NCI-H2029 treated with DMSO at 0.1 percent for 48 hours (cell line): ENCODE measurements at regions not wholly inside any gene's neighbourhood (a gene's known extent, or its start where the extent isn't known, plus 50 kb on each side); places are given as distances from the start of the nearest gene placed in this dataset.

Experiments
- DNase-seq: peaks from one replicate; lab custom pipeline; 2025; lab: John Stamatoyannopoulos, UW

DNA sequence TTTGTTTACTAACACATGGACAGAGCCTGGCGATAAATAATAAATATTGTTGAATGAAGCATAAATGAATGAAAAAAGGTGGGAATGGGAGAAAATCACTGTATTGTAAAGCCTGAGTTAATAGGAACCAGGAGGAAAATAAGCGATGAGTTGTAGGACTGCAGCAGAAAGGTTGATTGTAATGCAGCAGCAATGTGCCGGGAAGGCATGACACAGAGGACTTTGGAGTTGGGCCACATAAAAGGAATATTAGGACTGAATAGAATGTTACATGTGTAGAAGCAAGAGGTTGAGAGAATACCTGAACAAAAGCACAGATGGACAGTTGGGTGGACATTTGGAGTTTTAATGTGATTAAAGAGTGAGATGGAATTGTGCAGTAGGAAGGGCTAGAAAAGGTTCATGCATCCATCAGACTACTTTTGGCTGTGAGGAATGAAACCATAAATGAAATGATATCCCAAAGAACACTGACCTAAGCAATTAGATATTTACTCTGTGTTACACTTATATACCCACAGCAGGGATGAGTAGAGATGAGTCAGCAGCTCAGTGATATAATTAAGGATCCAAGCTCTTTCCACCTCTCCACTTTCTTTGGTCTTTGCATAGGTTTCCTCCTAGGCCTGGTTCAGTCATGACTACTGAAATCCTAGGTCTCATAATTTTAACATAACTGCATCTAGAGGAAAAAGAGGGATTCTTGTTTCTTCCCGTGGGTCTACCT is 55.4 kb downstream of the CCER1 start:
- DNase-seq = no peak

DNA sequence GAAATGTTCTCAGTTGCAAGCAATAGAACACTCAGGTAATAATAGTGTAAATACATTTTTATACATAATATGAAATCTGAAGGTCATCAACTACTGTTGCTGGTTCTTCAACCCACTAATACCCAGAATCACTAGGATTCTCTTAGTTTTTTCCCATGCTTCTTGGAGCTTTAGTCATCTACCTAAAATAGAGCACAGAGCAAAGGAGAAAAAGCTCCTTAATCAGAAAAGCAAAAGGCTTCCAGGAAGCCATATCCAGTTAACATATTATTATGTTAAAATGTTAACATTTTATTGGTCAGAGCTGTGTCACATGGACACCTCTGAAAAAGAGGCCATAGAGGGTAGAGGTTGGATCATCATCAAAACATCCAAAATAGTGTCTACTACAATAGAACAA is 57.0 kb downstream of the CCER1 start:
- DNase-seq = no peak

DNA sequence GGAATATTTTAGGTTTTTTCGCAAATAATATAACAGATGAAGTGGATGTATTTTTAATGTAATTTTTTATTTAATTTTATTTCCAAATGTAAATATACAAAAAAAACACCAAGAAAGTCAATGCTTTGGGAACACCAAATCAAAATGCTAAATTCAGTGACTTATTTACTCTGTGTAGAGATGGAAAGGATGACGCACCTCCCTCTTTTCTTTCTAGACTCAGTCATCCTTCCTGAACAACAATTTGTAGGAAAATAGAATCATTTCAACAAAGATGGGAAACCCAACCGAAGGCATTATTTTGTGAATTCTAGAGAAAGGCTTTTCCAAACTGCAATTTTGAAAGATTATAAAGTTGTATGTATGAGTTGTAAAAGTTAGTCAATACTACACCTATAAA is 57.7 kb downstream of the CCER1 start:
- no peak for DNase-seq

DNA sequence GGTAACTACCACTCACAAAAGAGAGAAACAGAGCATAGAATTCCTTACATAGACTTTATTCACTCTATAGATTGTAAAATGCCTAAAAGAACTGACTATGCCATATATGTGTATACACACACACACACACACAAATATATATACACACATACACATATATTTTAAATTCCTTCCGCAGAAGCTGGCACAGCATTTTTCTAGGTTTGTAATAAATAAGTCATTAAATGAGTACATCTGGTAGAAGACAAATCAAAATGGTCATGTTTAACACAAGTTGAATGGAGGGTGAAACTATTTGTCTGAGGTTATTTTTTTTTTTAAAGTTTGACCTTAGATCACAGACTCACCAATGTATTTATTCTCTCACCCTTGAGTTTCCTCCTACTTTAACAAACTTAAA is 58.2 kb downstream of the CCER1 start:
- DNase-seq = no peak

DNA sequence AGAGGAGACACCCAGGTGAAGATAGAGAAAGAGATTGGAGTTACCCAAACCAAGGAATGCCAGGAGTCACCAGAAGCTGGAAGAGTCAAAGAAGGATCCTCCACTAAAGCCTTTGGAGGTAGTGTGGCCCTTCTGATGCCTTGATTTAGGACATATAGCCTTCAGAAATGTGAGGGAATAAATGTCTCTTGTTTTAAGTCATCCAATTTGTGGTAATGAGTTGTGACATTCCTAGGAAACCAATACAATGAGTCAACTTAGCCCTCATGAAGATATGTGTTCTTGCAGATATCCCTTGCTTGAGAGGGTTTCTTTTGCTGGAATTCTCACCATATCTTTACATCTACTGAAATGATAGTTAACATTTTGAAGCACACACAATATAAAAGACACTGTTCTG is 58.8 kb downstream of the CCER1 start:
- no peak for DNase-seq

DNA sequence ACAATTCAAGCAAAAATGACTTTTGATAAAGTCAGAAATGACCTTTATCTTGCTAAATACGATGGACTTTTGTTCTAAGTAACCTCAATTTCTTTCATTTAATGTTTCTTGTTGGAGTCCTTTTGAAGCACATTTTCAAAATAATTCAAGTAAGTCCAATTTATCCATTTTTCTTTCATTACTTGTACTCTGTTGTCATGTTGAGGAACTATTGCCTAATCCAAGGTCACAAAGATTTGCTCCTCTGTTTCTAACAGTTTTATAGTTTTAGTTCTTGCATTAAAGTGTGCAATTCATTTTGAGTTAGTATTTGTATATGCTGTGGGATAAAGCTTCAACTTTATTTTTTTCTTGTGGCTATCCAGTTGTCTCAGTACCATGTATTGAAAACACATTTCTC is 66.7 kb downstream of the CCER1 start:
- DNase-seq = no peak

DNA sequence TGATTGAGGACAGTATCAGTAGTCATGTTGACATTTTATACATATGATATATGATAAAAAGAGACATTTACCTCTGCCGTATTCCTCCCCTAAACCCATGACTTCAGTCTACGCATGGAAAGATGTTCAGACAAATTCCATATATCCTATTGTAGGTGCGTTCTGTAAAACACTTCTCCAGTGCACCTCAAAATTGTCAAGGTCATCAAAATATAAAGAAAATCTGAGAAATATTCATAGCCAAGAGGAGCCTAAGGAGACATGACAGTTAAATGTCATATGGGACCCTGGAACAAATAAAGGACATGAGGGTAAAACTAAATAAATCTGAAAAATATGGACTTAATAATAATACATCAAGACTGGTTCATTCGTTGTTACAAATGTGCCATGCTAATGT is 71.5 kb downstream of the CCER1 start:
- DNase-seq = no peak

DNA sequence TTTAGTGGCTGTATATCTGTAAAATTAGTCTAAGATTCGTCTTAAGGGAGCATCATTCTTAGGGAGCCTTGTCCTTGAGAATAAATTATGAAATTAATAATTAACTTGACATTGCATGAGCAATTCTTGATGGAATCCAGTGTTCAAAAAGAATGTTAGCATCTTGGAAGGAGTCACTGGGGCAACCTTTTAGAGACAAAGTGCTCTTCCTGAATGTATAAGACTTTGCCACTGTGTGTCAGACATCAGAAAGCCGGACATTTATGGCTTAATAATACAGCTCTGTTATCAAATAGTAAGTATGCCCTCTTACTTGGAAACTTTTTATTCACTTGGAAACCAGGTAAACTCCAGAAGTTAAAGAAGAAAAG is 83.3 kb downstream of the CCER1 start:
- no peak for DNase-seq

DNA sequence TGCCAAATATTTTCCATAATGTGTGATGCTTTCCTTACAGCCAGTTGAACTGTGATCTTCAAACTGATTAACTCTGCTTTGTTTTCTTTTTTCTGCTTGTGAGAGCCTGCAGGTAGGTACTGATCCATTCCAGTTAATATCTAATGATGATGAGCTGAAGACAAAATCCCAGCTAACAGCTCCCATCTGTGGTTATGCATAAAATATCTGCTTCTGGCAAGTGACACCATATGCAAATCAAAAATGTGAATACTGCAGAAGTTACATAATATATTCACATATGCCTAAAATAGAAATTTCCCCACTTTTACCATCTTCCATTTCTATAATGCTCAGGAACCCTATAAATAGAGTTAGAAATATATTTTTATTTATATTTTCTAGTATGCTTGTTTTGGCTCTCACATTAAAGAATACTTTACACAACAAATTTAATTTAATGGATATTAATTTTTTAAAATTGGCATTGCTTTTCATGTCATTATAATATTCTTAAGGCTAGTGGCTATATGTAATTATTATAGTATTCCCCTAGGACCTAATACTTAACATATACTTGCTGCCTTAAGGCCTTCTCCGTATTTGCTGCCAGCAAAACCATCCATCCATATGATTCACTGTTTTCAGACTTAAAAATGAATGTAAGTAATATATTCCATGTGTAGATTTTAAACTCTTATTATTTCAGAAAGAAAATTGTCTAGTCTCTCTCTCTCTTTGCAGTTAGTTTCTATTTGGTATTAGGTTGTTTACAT is 83.8 kb downstream of the CCER1 start:
- DNase-seq = no peak

DNA sequence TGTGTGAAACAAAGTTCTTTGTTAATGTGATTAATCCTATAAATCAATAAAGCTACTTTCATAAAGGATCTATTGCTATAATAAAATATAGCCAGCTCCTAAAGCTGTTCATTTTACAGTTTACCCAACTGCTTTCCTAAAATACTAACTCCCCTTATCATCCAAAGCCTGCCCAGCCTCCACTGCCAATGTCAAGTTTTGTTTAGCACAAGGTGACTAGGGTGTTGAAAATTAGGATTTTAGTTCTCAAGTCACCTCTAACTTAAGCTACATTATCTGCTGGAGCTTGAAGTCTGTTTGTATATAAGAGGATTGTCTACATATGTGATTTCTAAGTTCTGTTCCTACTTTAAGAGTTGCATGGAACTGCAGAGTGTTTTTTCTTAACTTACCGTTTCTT is 86.3 kb downstream of the CCER1 start:
- DNase-seq = no peak

DNA sequence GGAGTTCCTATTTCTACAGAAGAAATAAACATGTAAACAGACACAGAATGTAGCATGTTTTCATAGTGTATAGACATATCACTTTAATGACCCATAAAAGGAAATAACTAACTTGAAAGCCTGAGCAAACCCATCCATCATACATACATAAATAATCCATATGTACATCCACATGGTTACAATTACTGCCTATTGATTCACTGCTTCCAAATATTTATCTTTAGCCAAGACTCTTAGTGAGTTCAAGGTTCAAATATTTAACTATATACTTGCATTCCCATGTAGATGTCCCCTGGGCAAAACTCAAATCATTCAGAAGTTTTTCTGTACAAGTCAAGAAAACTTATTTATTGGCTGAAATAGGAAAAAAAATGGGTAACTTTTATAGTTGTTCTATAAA is 95.4 kb downstream of the CCER1 start:
- DNase-seq = no peak

DNA sequence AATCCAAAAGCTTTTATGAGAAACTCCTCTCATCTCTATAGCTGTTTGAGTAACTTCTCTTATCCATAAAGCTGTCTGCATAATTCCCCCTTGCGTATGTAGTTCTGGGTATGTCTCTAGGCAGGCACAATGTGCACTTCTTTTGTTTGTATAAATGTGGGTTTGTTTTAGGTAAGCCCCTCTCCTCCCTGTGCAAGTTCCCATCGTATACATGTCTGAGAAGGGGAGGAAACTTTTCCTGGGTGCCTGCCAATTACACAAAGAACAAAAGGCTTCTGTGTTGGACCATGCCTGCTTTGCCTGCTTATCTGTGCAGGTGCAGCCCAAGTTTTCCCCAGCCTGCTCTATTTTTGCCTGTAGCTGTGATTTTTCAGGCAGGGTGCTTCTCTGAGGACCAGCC is 96.7 kb downstream of the CCER1 start:
- DNase-seq = no peak

DNA sequence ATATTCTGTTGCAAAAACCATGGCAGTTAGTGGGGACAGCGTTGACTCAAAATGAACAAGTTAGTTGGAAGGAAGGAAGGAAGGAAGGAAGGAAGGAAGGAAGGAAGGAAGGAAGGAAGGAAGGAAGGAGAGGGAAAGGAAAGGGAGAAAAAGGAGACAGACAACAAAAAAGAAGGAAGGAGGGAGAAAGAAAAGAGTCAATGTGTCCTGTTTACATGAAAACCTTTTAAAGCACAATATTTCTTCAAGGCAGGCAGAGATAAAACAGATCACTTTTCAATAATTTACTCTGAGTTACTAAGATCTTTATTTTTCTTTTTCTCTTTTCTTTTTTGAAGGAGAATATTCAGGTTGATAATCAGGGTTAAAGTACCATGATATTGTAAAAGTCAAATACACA is 99.4 kb downstream of the CCER1 start:
- DNase-seq = no peak

DNA sequence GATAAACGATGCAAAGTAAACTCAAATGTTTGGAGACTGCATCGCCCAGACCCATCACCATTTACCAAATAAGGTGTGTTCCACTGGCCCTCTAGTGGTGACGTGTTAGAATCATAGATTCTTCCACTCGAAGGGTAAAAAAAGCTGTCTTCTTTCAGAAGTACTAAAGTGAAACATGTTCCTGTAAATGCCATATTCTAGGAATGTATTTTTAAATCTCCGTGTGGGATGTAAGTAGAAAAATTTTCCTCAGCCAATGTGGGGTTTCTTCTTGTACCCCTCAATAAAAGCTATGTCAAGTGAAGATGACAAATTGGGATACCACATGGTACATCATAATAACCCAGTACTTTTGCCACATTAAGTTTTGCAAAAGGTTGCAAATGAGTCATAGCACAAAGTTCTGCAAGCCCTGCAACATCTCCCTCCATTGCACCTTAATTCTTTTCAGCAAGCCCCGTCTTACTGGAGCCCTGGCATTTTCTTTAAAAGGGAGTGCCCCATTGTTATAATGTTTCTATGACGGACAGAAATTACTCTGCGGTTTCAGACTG is 100.8 kb downstream of the CCER1 start:
- peak; percentile 35 for DNase-seq

DNA sequence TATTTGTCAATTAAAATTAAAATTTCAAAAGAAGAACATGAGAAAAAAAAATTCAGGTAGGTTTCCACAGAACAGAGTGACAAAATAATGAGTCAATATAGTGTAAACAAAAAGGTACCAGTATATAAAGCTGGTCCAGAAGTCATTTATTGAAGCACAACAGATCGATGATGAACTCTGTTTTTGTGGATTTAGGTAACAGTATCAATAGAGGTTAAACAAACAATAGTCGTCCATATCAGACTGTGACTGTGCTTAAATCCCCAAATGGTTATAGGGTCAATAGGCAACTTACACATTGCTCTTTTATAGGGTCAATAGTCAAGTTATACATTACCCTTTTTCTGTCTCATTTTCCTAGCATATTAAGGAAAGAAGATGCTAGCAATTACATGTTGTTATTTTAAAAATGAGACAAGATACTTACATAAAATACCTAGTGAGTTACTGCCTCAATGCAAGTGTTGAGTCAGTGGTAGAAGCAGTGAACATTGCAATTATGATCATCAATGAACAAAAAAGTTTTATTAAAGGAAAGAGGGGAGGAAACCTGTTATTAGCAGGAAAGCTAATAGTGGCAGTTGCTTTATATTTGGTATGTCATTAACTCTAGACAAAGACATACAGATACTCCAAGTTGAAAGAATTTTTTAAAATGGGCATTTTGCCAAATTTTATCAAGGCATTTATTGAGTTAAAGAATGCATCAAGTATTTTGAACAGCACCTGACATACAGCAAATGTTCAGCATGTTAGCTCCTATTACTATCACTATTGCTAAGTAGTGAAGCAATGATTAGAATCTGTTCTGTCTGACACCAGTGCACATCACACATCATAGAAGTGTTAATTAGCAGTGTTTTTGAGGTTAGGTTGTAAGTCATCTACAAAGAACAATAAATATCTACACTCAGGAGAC is 102.9 kb downstream of the CCER1 start:
- no peak for DNase-seq

DNA sequence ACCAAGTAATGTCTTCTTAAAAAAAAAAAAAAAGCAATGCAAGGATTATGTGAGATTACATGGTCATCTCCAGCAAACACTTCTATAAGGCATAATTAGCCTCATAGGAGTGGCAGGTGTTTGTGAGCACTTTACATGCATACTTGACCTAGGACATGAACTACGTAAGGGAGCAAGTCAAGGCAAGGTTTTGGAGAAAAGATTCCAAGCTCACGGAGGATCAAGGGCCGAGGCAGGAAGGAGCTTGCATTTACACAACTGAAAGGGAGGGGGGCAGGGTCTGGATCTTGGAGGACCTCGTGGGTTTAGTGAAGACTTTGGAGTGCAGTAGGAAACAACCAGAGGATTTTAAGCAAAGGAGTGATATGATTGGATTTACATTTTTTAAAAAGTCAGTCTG is 112.5 kb downstream of the CCER1 start:
- DNase-seq = no peak

DNA sequence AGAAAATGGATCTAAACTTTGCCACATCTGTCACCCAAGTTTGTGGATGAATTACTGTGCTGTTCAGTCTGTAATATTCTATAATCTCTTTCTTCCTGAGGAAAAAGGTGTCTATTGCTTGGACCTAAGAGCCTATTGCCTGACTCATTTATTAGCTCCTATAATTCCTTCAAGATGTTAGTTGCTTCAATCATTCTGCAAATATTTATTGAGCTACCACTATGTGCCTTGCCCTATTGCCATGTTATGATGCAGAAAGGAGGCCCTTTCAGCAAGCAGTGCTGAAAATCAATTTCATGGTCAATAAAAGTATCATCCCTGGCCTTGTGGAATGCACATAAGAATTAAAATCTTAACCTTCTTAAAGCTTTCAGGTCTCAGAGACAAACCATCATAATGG is 113.6 kb downstream of the CCER1 start:
- no peak for DNase-seq

DNA sequence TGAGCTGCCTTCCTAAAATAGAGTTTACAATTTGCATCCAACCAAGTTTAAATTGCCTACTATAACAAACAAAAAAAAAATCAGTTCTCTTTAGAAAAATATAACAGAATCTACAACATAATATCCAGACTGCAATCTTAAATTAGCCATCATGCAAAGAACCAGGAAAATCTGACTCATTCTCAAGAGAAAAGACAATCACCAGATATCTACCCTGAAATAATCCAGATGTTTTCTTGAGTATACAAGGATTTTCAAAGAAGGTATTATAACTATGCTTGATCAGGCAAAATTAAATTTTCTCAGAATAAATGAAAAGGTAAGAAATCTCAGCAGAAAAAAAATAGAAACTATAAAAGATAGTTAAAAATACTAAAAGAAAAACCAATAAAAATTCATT is 115.6 kb downstream of the CCER1 start:
- no peak for DNase-seq

DNA sequence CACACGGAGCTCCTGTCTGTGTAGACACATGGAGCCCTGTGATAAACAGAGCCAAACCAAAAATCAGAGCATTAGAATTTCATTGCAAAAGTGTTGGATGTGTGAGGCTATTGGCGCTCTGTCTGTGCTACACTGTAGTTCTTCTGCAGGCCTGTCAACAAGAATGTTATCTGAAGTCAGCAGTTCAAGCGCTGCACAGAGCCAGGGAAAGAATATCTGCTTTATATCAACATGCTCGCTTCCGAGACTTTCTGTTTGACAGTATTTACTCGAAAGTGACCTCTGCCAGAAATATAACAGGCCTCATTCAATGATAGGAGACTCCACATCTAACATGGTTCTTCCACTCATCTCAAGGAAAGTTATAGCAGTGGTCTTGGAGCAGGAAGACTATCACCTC is 118.3 kb downstream of the CCER1 start:
- no peak for DNase-seq

DNA sequence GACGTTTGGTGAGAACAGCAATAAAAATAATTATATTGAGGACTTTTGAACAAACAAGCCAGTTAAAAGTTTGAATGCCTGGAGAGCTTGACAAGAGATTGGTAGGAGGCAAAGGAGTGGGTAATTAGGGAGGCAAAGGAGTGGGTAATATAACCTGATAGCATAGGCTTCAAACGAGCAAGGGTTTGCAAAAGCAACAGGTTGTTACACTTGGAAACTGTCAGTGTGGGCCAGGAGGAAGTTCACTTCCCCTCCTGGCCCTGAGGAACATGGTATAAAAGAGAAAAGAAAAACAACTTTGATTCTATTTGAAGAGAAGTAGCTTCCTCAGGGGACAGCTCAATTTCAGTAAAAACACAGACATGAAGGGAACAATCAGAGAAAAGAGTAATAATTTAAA is 121.7 kb downstream of the CCER1 start:
- DNase-seq = no peak

DNA sequence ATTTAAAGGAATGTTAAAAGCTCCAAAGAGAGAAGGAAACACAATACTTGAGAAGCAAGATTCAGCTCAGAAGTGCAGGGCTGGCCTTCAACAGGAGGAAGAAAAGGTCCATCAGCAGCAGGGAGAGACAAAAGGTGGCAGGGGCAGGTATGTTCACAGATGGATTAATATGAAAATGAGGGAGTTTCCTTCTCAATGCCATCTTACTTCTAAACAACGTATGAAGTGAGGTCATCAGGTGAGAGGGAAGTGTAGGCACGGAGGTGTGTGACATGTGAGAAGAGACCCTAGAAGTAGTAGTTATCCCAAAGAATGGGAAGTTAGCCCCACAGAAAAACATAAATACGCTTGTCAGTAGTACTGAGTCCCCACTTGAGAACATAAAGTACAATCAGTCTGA is 122.5 kb downstream of the CCER1 start:
- DNase-seq = no peak

DNA sequence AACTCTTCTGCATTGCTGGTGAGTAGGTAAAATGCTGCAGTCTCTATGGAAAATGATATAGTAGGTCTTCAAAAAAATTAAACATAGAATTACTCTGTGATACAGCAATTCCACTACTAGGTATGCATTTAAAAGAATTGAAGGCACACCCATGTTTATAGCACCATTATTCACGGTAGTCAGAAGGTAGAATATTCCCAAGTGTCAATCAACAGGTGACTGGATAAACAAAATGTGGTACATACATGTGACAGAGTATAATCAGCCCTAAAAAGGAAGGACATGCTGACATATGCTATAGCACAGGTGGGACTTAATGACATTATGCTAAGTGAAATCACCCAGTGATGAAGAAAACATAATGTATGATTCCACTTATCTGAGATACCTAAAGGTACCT is 123.3 kb downstream of the CCER1 start:
- no peak for DNase-seq

DNA sequence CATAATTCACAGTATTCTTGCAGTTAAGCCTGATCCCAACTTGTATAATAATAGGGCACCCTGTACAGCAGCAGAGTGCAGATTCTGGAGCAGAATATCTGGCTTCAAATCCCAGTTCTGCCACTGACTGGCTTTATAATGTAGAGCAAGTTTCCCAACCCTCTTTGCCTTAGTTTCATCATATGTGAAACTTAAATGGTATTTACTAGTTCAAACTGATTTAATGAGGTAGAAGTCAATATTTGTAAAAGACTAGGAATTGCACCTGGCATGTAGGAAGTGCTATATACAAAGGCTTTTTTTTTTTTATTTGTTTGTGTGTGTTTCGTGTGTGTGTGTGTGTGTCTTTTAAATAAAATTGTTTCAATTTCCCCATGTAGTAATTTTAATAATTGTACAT is 125.9 kb downstream of the CCER1 start:
- DNase-seq = no peak
